GM12874 (cell line): ENCODE measurements at regions not wholly inside any gene's neighbourhood (a gene's known extent, or its start where the extent isn't known, plus 50 kb on each side); places are given as distances from the start of the nearest gene placed in this dataset.
A peak's percentile ranks its signal among the peaks of the same experiment; 100 is the strongest.

ENCODE experiments used
- CTCF ChIP-seq: IDR thresholded peaks from 2 replicates; pipeline ENCODE4 v1.5.1; 2011; ENCODE audit warnings: low read depth, mild to moderate bottlenecking, control low read depth, low read length, moderate library complexity; ENCODE audit not compliant: insufficient read depth

DNA sequence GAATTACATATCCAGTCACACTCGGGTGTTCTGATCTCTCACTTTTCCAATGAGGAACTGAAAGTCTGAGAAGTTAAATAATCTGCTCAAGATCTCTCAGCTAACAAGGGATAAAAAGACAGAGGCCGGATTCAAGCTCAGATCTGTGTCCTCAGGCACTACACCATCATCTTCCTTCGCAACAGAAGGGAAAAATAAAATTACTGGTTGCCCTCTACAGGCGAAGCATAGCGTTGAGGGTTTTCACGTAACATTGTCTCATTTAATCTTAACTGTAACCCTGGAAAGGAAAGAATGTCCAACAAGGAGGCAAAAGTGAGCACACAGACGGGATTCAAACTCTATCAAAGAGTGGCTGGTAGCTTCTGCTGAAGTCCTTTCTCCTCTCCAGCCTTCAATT lies 67.8 kb upstream of the ANKEF1 start:
- TF ChIP-seq CTCF = peak; percentile 31; the same call in 1 of the 2 replicates

GRCh38 chr20:9963029-9963428 lies 71.8 kb upstream of the ANKEF1 start:
- no peak for TF ChIP-seq CTCF

- TF ChIP-seq CTCF = no peak
These were observed 76.1 kb upstream of the ANKEF1 start for GRCh38 chr20:9958693-9959092.

GRCh38 chr20:9955646-9956045 lies 79.1 kb upstream of the ANKEF1 start:
- TF ChIP-seq CTCF = no peak

DNA sequence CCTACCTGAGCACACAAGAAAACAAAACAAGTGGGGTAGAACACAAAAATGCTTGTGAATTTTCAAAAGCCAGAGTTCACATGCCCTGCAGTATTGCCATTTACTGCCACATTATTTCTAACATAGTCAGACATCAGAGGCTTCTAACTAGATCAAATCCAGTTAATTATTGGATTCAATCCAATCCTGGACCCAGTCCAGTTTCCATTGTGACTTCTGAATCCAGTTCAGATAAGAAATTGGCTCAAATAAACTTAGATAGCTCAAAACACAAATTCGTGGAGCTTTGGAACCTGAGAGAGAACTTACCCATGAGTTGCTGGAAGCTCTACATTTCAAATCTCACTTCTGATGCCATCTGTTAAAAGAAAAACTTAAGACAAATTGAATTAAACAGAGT lies 85.2 kb upstream of the ANKEF1 start:
- TF ChIP-seq CTCF = no peak

GRCh38 chr20:9945408-9945807 lies 89.4 kb upstream of the ANKEF1 start:
- no peak for TF ChIP-seq CTCF

- TF ChIP-seq CTCF = no peak
These were observed 92.1 kb upstream of the ANKEF1 start for GRCh38 chr20:9942736-9943135.

GRCh38 chr20:9940329-9940728 lies 94.5 kb upstream of the ANKEF1 start:
- no peak for TF ChIP-seq CTCF
